IMR-90 (cell line): ENCODE measurements at regions not wholly inside any gene's neighbourhood (a gene's known extent, or its start where the extent isn't known, plus 50 kb on each side); places are given as distances from the start of the nearest gene placed in this dataset.

Source experiments
- BHLHE40 ChIP-seq: fragments of 150-350 bp; IDR thresholded peaks from 2 replicates; pipeline ENCODE4 v1.6.1; 2016; ENCODE audit warnings: mild to moderate bottlenecking, low read depth, low read length
- CEBPB ChIP-seq: IDR thresholded peaks from 2 replicates; pipeline ENCODE4 v1.6.1; 2012; ENCODE audit warnings: low read depth, low read length, improper control_type of control experiment
- MAFK ChIP-seq: IDR thresholded peaks from 2 replicates; pipeline ENCODE4 v1.6.1; 2012; ENCODE audit warnings: low read depth, low read length, improper control_type of control experiment
- MXI1 ChIP-seq: IDR thresholded peaks from 2 replicates; pipeline ENCODE4 v1.6.1; 2012; ENCODE audit warnings: low read depth, mild to moderate bottlenecking, low read length, moderate library complexity, borderline replicate concordance
- POLR2A ChIP-seq: IDR thresholded peaks from 2 replicates; pipeline ENCODE4 v1.6.1; 2012; ENCODE audit warnings: mild to moderate bottlenecking, low read depth, low read length
- RAD21 ChIP-seq: IDR thresholded peaks from 2 replicates; pipeline ENCODE4 v1.6.1; 2012; ENCODE audit warnings: low read length, improper control_type of control experiment
- RCOR1 ChIP-seq: IDR thresholded peaks from 2 replicates; pipeline ENCODE4 v1.6.1; 2012; ENCODE audit warnings: mild to moderate bottlenecking, low read length, improper control_type of control experiment; ENCODE audit not compliant: insufficient replicate concordance
- RFX5 ChIP-seq: IDR thresholded peaks from 2 replicates; pipeline ENCODE4 v1.8.0; 2012; ENCODE audit warnings: low read depth, mild to moderate bottlenecking, low read length, moderate library complexity
- SMC3 ChIP-seq: fragments of 150-350 bp; IDR thresholded peaks from 2 replicates; pipeline ENCODE4 v1.6.1; 2016; ENCODE audit warnings: low read depth, mild to moderate bottlenecking, antibody characterized with exemption, low read length, moderate library complexity
- TF ChIP-seq, protein P1 (sequence below): conservative IDR thresholded peaks from 2 replicates; pipeline ENCODE4 v1.5.1; 2012; ENCODE audit warnings: mild to moderate bottlenecking, low read depth, low read length, improper control_type of control experiment

- TF ChIP-seq, protein P1, sequence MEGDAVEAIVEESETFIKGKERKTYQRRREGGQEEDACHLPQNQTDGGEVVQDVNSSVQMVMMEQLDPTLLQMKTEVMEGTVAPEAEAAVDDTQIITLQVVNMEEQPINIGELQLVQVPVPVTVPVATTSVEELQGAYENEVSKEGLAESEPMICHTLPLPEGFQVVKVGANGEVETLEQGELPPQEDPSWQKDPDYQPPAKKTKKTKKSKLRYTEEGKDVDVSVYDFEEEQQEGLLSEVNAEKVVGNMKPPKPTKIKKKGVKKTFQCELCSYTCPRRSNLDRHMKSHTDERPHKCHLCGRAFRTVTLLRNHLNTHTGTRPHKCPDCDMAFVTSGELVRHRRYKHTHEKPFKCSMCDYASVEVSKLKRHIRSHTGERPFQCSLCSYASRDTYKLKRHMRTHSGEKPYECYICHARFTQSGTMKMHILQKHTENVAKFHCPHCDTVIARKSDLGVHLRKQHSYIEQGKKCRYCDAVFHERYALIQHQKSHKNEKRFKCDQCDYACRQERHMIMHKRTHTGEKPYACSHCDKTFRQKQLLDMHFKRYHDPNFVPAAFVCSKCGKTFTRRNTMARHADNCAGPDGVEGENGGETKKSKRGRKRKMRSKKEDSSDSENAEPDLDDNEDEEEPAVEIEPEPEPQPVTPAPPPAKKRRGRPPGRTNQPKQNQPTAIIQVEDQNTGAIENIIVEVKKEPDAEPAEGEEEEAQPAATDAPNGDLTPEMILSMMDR, result no peak
- TF ChIP-seq CEBPB (no peak), POLR2A (no peak), RFX5 (no peak), RAD21 (no peak), MAFK (no peak), RCOR1 (no peak), MXI1 (no peak), BHLHE40 (no peak), SMC3 (no peak)
Observed at GRCh38 chr5:135222771-135223170, 176.3 kb downstream of the MACROH2A1 start.
